ENCODE measurements at regions not wholly inside any gene's neighbourhood (a gene's known extent, or its start where the extent isn't known, plus 50 kb on each side); places are given as distances from the start of the nearest gene placed in this dataset.
A peak's percentile ranks its signal among the peaks of the same experiment; 100 is the strongest.

DNA sequence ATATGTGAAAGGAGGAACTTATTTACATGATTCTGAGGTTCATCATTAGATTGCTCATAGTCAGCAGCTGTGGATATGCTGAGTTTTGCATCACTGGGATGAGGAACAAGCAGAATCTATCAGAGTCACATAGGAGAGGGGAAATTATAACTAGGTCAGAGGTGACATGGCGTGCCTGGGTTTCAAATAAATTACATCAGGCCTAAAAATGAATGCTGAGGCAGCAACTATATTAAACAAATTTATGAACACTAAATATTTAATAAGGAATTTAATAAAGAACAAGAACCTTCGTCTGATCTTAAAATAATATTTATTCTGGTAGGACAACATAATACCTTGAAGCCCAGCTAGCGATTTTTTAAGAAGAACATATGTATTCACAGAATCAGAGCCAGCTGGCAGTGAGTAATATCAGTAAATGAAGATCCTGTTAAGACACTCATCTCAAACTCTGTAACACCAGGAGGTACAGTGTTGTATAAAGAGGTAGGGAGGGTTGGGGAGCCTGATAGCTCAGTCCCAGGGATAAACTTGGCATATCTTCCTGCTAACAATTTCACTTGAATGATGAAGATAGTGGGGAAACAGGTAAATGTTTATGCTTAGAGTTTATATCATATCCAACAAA is 60.9 kb upstream of the HS3ST1 start:
- POLR2A ChIA-PET, result no interaction called here

DNA sequence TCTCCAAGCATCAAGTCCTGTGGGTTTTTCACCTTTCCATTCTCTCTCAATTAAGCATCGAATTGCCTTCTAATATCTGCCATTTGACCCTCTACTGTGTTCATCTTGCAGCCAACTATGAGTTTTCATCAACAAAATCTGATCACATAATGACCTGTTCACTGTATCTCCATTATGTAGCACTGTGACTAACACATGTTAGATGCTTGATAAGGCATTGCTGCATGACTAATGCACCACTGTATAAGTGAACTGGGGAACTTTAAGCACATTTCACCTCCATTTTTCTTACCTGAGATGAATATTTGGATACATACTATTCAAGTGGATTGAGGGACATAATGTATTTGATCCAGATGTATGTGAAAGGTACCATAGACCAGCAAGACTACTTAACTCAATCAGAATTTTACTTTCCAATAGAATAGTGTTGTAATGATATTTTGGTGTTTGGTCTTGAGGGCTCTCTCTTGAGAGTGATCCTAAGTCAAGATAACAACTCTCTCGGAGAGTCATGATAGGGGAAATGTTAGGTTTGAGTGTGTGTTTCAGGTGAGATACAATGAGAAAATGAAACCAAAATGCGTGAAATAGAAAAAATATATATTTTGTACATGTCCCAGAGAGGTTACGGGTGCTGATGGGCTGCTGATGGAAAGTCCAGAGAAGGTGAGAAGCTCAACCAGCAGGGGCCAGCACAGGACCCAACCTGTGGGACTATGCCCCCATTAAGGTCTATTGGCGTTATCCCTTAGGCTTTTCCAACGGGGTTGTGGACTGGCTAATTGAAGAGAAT is 60.2 kb upstream of the HS3ST1 start:
- FAIRE-seq, result no peak

More for the DNA sequence above, 60.9 kb upstream of the HS3ST1 start:
- ATAC-seq, result no peak
- CTCF ChIA-PET, result interaction anchor here (1.2 kb wide), 1 partner anchor 134 kb away, joined by 3 read pairs; no protein-coding TSS in a partner anchor
- no peak for FAIRE-seq
- WGBS (ENCODE audit: missing lambda C conversion rate), result 47% methylated on average over 3 of the region's 3 CpGs
- TF ChIP-seq BHLHE40 (IDR thresholded peaks at IDR 0.05; ENCODE audit: low read depth, low read length) (no peak), CBX8 (IDR thresholded peaks at IDR 0.05) (no peak), MAFK (IDR thresholded peaks at IDR 0.05; ENCODE audit: partially characterized antibody) (peak; percentile 5)
- TF ChIP-seq, protein P1, sequence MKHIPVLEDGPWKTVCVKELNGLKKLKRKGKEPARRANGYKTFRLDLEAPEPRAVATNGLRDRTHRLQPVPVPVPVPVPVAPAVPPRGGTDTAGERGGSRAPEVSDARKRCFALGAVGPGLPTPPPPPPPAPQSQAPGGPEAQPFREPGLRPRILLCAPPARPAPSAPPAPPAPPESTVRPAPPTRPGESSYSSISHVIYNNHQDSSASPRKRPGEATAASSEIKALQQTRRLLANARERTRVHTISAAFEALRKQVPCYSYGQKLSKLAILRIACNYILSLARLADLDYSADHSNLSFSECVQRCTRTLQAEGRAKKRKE (CRISPR knock-in tag; IDR thresholded peaks at IDR 0.05; ENCODE audit: low read depth), result no peak
- TF ChIP-seq, protein P2, sequence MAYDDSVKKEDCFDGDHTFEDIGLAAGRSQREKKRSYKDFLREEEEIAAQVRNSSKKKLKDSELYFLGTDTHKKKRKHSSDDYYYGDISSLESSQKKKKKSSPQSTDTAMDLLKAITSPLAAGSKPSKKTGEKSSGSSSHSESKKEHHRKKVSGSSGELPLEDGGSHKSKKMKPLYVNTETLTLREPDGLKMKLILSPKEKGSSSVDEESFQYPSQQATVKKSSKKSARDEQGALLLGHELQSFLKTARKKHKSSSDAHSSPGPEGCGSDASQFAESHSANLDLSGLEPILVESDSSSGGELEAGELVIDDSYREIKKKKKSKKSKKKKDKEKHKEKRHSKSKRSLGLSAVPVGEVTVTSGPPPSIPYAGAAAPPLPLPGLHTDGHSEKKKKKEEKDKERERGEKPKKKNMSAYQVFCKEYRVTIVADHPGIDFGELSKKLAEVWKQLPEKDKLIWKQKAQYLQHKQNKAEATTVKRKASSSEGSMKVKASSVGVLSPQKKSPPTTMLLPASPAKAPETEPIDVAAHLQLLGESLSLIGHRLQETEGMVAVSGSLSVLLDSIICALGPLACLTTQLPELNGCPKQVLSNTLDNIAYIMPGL (CRISPR knock-in tag; IDR thresholded peaks at IDR 0.05; ENCODE audit: borderline replicate concordance), result no peak
- Histone ChIP-seq H3K4me3 (no peak overlapping the region), H3K9me3 (no peaks in the 10 kb centered on the region), H3K4me1 (0 out of 3 replicates have a peak, but pooled peaks cover 4% of the 10 kb centered on the region), H3K4me2 (no peak overlapping the region), H3K27ac (no peak overlapping the region)
- DNase-seq (ENCODE audit: low read depth in 1 of 2, low spot score in 1 of 2), result no peak

DNA sequence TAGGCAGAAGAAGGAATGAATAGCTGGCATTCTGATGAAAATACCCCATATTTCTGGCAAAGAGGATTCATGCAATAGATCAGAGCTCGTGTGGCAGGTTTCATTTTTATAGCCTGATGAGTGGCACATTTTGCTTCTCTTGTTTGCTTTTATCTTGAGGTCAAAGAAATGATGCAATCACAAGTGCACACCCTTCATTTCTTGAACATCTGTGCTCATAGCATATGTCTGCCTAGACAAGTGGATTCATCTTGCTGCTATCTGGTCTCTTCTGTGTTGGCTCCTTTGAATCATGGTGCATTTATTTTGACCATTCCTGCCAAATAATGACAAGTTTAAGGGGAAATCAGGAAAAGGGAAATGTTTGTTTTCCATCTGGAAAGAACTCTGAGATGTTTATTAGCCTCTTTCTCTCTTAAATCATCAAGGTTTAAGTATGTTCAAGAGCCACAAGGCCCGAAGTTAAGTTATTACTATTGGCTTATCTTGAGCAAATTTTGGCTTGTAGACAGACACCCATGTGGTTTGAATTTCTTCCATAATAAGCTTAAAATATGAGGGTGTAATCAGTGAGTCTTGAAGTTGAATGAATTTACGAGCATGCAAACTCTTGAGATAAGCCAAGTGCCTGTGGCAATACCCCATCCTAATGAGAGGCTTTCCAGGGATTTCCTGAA is 59.3 kb upstream of the HS3ST1 start:
- ChIA-PET POLR2A (no interaction called here), CTCF (no interaction called here)
- Histone ChIP-seq H3K27ac (no peak overlapping the region), H3K4me2 (peak overlapping the region; percentile 37; the same call in 1 of the 3 replicates), H3K4me3 (no peak overlapping the region), H3K4me1 (0 out of 3 replicates have a peak, but pooled peaks cover 4% of the 10 kb centered on the region), H3K9me3 (no peaks in the 10 kb centered on the region)
- ATAC-seq, result no peak
- peak in 1 of 2 experiments; percentile 22 for DNase-seq (ENCODE audit: low read depth in 1 of 2, low spot score in 1 of 2)
- WGBS (ENCODE audit: missing lambda C conversion rate), result 21% methylated on average over 3 of the region's 3 CpGs
- no peak for FAIRE-seq
- TF ChIP-seq RARB (CRISPR knock-in tag; IDR thresholded peaks at IDR 0.05) (no peak), CEBPB (IDR thresholded peaks at IDR 0.05) (0 out of 4 replicates have a peak, but pooled peaks of 1 of the 2 experiments have one; percentile 32)

More for the DNA sequence above, 60.2 kb upstream of the HS3ST1 start:
- Histone ChIP-seq H3K4me1 (0 out of 3 replicates have a peak, but pooled peaks cover 4% of the 10 kb centered on the region), H3K9me3 (no peaks in the 10 kb centered on the region), H3K27ac (no peak overlapping the region), H3K4me2 (no peak overlapping the region), H3K4me3 (no peak overlapping the region)
- TF ChIP-seq RNF2 (IDR thresholded peaks at IDR 0.05; ENCODE audit: borderline replicate concordance, low read depth) (no peak), NPAS2 (CRISPR knock-in tag; IDR thresholded peaks at IDR 0.05; ENCODE audit: borderline replicate concordance) (no peak), RAD21 (conservative IDR thresholded peaks at IDR 0.05 in 1 of 2, IDR thresholded peaks at IDR 0.05 in 1 of 2) (0 out of 5 replicates have a peak, but pooled peaks of 1 of the 2 experiments have one; percentile 8), EHF (CRISPR knock-in tag; IDR thresholded peaks at IDR 0.05) (no peak), CBX8 (IDR thresholded peaks at IDR 0.05) (no peak), ZFP36 (IDR thresholded peaks at IDR 0.05; ENCODE audit: borderline replicate concordance, partially characterized antibody) (no peak)
- TF ChIP-seq, protein P3, sequence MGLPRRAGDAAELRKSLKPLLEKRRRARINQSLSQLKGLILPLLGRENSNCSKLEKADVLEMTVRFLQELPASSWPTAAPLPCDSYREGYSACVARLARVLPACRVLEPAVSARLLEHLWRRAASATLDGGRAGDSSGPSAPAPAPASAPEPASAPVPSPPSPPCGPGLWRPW (IDR thresholded peaks at IDR 0.05), result no peak
- ATAC-seq (no peak), DNase-seq (ENCODE audit: low read depth in 1 of 2, low spot score in 1 of 2) (no peak)
- ChIA-PET CTCF (interaction anchor here (1.2 kb wide), 1 partner anchor 135 kb away, joined by 3 read pairs; no protein-coding TSS in a partner anchor), POLR2A (no interaction called here)
- 46% methylated on average over 6 of the region's 6 CpGs for WGBS (ENCODE audit: missing lambda C conversion rate)
